Osteoblast (primary cell): ENCODE measurements at regions not wholly inside any gene's neighbourhood (a gene's known extent, or its start where the extent isn't known, plus 50 kb on each side); places are given as distances from the start of the nearest gene placed in this dataset.
A peak's percentile ranks its signal among the peaks of the same experiment; 100 is the strongest.

Source experiments
- DNase-seq: peaks from one replicate; pipeline ENCODE4 v3.0.0; 2011; ENCODE audit warnings: low spot score, mixed read lengths; ENCODE audit not compliant: insufficient read length; ENCODE audit errors: missing footprints
- H2AFZ ChIP-seq: 2 replicates; pipeline ENCODE4 v1.6.0; 2011; ENCODE audit warnings: mild to moderate bottlenecking, low read length
- H3K27ac ChIP-seq: 2 replicates; pipeline ENCODE4 v1.5.1; 2011; ENCODE audit warnings: mild to moderate bottlenecking, low read depth, low read length, moderate library complexity
- H3K27me3 ChIP-seq: 2 replicates; pipeline ENCODE4 v1.6.0; 2012; ENCODE audit warnings: mild to moderate bottlenecking, control low read depth, inconsistent platforms, low read length, moderate library complexity; ENCODE audit not compliant: insufficient read depth
- H3K36me3 ChIP-seq: 2 replicates; pipeline ENCODE4 v1.5.1; 2011; ENCODE audit warnings: mild to moderate bottlenecking, low read length, control low read depth, moderate library complexity; ENCODE audit not compliant: insufficient read depth
- H3K4me1 ChIP-seq: 2 replicates; pipeline ENCODE4 v1.5.1; 2011; ENCODE audit warnings: mild to moderate bottlenecking, low read length, control low read depth, moderate library complexity; ENCODE audit not compliant: insufficient read depth
- H3K4me2 ChIP-seq: 2 replicates; pipeline ENCODE4 v1.6.0; 2011; ENCODE audit warnings: mild to moderate bottlenecking, low read length; ENCODE audit not compliant: insufficient read depth
- H3K4me3 ChIP-seq: fragments of 200-600 bp; sonication (generic); 3 replicates; pipeline ENCODE4 v1.5.1; 2012; ENCODE audit warnings: mild to moderate bottlenecking, low read length, inconsistent platforms; ENCODE audit not compliant: insufficient read depth
- H3K79me2 ChIP-seq: 2 replicates; pipeline ENCODE4 v1.6.0; 2012; ENCODE audit warnings: mild to moderate bottlenecking, low read length, control low read depth, inconsistent platforms; ENCODE audit not compliant: insufficient read depth
- H3K9me3 ChIP-seq: 2 replicates; pipeline ENCODE4 v1.5.1; 2011; ENCODE audit warnings: low read depth, low read length, control low read depth
- H4K20me1 ChIP-seq: 2 replicates; pipeline ENCODE4 v1.6.0; 2012; ENCODE audit warnings: mild to moderate bottlenecking, low read length, control low read depth; ENCODE audit not compliant: insufficient read depth
- CTCF ChIP-seq: IDR thresholded peaks from 2 replicates; pipeline ENCODE4 v1.5.1; 2011; ENCODE audit warnings: mild to moderate bottlenecking, low read depth, low read length, moderate library complexity; ENCODE audit errors: extremely low read depth

- no peaks in the 10 kb centered on the region for H3K27me3 ChIP-seq
- no peaks in the 10 kb centered on the region for H4K20me1 ChIP-seq
- H3K79me2 ChIP-seq, result no peaks in the 10 kb centered on the region
- no peak overlapping the region for H3K27ac ChIP-seq
- H3K4me1 ChIP-seq, result peaks cover 11% of the 10 kb centered on the region
- H3K4me2 ChIP-seq, result no peak overlapping the region
- TF ChIP-seq CTCF, result no peak
- H3K4me3 ChIP-seq, result no peak overlapping the region
- peaks cover 4% of the 10 kb centered on the region for H3K9me3 ChIP-seq
- no peak overlapping the region for H2AFZ ChIP-seq
- no peak for DNase-seq
- H3K36me3 ChIP-seq, result no peaks in the 10 kb centered on the region
These were observed 571.0 kb upstream of the NOX3 start for GRCh38 chr6:156026486-156027247.

GRCh38 chr6:156024339-156024738, 568.7 kb upstream of the NOX3 start:
- H3K27me3 ChIP-seq, result no peaks in the 10 kb centered on the region
- no peak overlapping the region for H3K4me2 ChIP-seq
- peaks cover 22% of the 10 kb centered on the region for H3K4me1 ChIP-seq
- no peak overlapping the region for H3K4me3 ChIP-seq
- peaks cover 4% of the 10 kb centered on the region for H3K9me3 ChIP-seq
- no peak for DNase-seq
- no peak for TF ChIP-seq CTCF
- no peaks in the 10 kb centered on the region for H3K36me3 ChIP-seq
- no peak overlapping the region for H3K27ac ChIP-seq
- H3K79me2 ChIP-seq, result no peaks in the 10 kb centered on the region
- H2AFZ ChIP-seq, result no peak overlapping the region
- no peaks in the 10 kb centered on the region for H4K20me1 ChIP-seq

GRCh38 chr6:156021746-156022396, 566.2 kb upstream of the NOX3 start:
- Histone ChIP-seq H3K79me2 (no peaks in the 10 kb centered on the region), H3K9me3 (peaks cover 4% of the 10 kb centered on the region), H3K27ac (peak overlapping the region; percentile 93), H3K4me3 (no peak overlapping the region), H2AFZ (peak overlapping the region; percentile 66), H3K36me3 (no peaks in the 10 kb centered on the region), H3K4me1 (peaks cover 37% of the 10 kb centered on the region), H3K4me2 (peak overlapping the region; percentile 45), H3K27me3 (no peaks in the 10 kb centered on the region), H4K20me1 (no peaks in the 10 kb centered on the region)
- no peak for TF ChIP-seq CTCF
- DNase-seq, result peak; percentile 85

- H2AFZ ChIP-seq, result no peak overlapping the region
- peak overlapping the region; percentile 34 for H3K4me2 ChIP-seq
- H4K20me1 ChIP-seq, result no peaks in the 10 kb centered on the region
- TF ChIP-seq CTCF, result no peak
- peak overlapping the region; percentile 65 for H3K27ac ChIP-seq
- H3K79me2 ChIP-seq, result no peaks in the 10 kb centered on the region
- no peak for DNase-seq
- H3K27me3 ChIP-seq, result no peaks in the 10 kb centered on the region
- peak overlapping the region; percentile 17 for H3K4me3 ChIP-seq
- H3K4me1 ChIP-seq, result peaks cover 52% of the 10 kb centered on the region
- H3K36me3 ChIP-seq, result no peaks in the 10 kb centered on the region
- H3K9me3 ChIP-seq, result no peaks in the 10 kb centered on the region
These were observed 562.2 kb upstream of the NOX3 start for GRCh38 chr6:156017838-156018237.
